ENCODE measurements at regions not wholly inside any gene's neighbourhood (a gene's known extent, or its start where the extent isn't known, plus 50 kb on each side); places are given as distances from the start of the nearest gene placed in this dataset.
"Not testable (repeated sequence)": the region's sequence is repeated elsewhere in the genome, so short reads cannot be mapped to it uniquely, and the experiment has no call there.

- no peak overlapping the region for H3K4me3 ChIP-seq
- no peaks in the 10 kb centered on the region for H3K9me3 ChIP-seq (replicated peaks)
- H3K4me1 ChIP-seq: no peaks in the 10 kb centered on the region
- H3K27ac ChIP-seq: no peak overlapping the region
- DNase-seq: no peak
- H3K36me3 ChIP-seq: no peaks in the 10 kb centered on the region
- H3K27me3 ChIP-seq: no peaks in the 10 kb centered on the region
Measured at GRCh38 chr18:53843763-53844162, 380.7 kb downstream of the MBD2 start.

DNA sequence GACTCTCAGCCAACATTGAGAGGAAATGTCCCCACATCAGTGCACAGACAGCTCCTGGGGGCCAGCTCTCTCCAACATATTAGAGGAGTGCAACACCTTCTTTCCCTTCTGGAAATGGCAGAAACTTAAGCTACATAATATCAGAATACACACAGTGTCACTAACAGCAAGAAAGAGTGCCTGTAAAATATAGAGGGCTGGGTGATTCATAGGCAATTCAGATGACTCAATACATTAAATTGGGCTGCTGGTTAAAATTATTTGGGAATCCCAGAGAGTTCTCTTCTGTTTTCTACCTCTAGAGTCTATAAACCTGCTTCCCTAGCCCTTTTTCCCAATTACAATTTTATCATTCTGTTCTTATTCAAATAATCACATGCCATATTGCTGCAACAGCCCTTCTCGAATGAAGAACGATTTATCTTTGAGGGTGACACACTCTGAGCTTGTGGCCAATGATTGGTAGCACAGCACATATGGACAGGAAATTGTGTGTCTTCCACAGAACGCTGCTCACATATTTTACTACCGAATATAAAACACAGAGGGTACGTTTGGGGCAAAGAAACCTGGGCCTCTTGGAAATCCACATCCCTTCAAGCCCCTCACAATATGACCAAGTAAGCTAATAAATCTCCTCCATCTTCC is 381.2 kb downstream of the MBD2 start:
- H3K4me3 ChIP-seq: no peak overlapping the region
- no peaks in the 10 kb centered on the region for H3K4me1 ChIP-seq
- no peaks in the 10 kb centered on the region for H3K27me3 ChIP-seq
- DNase-seq: no peak
- no peaks in the 10 kb centered on the region for H3K36me3 ChIP-seq
- no peaks in the 10 kb centered on the region for H3K9me3 ChIP-seq (replicated peaks)
- no peak overlapping the region for H3K27ac ChIP-seq

- H3K36me3 ChIP-seq: no peaks in the 10 kb centered on the region
- no peaks in the 10 kb centered on the region for H3K9me3 ChIP-seq (replicated peaks)
- no peaks in the 10 kb centered on the region for H3K4me1 ChIP-seq
- H3K27ac ChIP-seq: no peak overlapping the region
- H3K4me3 ChIP-seq: no peak overlapping the region
- H3K27me3 ChIP-seq: no peaks in the 10 kb centered on the region
- DNase-seq: no peak
Measured at GRCh38 chr18:53838746-53839145, 385.7 kb downstream of the MBD2 start.

GRCh38 chr18:53821141-53821540 is 403.3 kb downstream of the MBD2 start:
- not testable (repeated sequence) for H3K4me3 ChIP-seq; H3K27me3 ChIP-seq; H3K4me1 ChIP-seq; DNase-seq; H3K27ac ChIP-seq; H3K9me3 ChIP-seq (replicated peaks); H3K36me3 ChIP-seq

DNA sequence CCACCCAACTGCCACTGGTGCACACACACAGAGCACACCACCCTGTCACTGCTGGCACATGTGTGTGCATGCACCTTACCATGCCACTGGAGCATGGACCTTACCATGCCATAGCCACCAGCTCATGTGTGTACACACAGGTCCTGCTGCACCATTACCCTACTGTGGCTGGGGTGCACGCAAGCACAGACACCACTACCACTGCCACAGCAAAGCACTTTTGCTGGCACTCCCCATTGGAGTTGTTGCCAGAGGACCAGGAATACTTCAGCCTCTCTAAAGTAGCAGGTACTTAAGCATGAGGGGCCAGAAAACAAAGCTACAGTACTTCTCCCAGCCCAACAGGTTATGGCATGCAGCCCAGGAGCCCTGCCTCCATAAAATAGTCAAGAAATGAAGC is 404.8 kb downstream of the MBD2 start:
- no peak overlapping the region for H3K27ac ChIP-seq
- H3K9me3 ChIP-seq (replicated peaks): no peaks in the 10 kb centered on the region
- no peak for DNase-seq
- no peaks in the 10 kb centered on the region for H3K36me3 ChIP-seq
- no peak overlapping the region for H3K4me3 ChIP-seq
- H3K4me1 ChIP-seq: no peaks in the 10 kb centered on the region
- no peaks in the 10 kb centered on the region for H3K27me3 ChIP-seq

- DNase-seq: no peak
- no peaks in the 10 kb centered on the region for H3K36me3 ChIP-seq
- H3K4me3 ChIP-seq: no peak overlapping the region
- H3K4me1 ChIP-seq: no peaks in the 10 kb centered on the region
- no peaks in the 10 kb centered on the region for H3K27me3 ChIP-seq
- no peak overlapping the region for H3K27ac ChIP-seq
- H3K9me3 ChIP-seq (replicated peaks): no peaks in the 10 kb centered on the region
Measured at GRCh38 chr18:53819174-53819573, 405.3 kb downstream of the MBD2 start.

DNA sequence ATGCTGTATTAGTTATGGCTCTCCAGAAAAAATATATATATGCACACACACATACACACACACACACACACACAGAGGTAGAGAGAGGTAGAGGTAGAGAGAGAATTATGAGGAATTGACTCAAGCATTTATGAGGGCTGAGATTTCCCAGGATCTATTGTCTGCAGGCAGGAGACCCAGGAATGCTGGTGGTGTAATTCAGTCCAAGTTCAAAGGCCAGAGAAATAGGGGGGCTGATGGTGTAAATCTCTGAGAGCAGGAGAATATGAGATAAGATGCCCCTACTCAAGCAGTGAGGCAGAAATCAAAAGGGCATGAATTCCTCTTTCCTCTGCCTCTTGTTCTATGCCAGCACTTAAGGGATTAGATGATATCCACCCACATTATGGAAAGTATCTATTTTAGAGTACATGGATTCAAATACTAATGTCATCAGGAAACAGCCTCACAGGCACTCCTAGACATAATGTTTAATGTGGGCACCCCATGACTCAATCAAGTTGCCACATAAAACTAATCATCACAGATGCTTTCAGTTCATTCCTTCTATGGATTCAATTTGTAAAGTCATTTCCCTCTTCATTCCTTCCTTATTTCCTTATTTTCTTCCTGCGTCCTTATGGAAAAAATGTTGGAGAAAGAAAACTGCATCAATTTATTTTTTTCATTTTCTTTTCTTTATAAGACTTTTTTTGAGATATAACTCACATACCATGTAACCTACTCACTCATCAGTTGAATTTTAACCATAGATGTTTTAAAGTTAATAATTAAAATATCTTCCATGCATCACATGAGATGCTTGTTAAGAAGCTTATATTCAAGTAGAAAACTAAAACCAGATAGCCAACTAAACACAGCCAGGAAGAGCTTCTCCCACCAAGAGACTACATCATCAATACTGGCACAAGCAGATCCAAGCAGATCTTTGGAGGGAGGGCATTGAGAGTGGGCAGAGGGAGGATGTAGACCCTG is 406.2 kb downstream of the MBD2 start:
- no peak overlapping the region for H3K27ac ChIP-seq
- H3K36me3 ChIP-seq: no peaks in the 10 kb centered on the region
- no peaks in the 10 kb centered on the region for H3K9me3 ChIP-seq (replicated peaks)
- DNase-seq: no peak
- H3K4me1 ChIP-seq: no peaks in the 10 kb centered on the region
- no peak overlapping the region for H3K4me3 ChIP-seq
- H3K27me3 ChIP-seq: no peaks in the 10 kb centered on the region

- Histone ChIP-seq H3K27ac (no peak overlapping the region), H3K27me3 (no peaks in the 10 kb centered on the region), H3K4me1 (no peaks in the 10 kb centered on the region), H3K4me3 (no peak overlapping the region), H3K9me3 (replicated peaks) (no peaks in the 10 kb centered on the region), H3K36me3 (no peaks in the 10 kb centered on the region)
- DNase-seq: no peak
Measured at GRCh38 chr18:53800171-53800570, 424.3 kb downstream of the MBD2 start.

DNA sequence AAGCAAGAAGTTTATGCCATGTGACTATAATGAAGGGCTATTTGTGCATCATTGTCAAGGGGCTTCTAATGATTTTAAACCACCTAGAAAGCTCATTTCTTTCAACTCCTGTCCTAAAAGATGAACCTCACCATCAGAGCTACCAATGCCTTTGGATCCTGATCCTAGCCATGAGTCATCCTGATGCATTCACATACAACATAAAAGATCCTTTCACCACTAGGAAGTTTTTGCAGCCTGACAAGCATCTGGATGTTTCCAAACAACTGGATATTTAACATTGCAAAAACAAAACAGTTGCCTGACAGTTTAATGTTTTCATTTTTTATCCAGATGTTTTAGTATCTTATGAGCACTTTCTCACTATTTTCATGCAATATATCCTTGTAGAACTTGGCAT is 425.3 kb downstream of the MBD2 start:
- DNase-seq: no peak
- Histone ChIP-seq H3K4me1 (no peaks in the 10 kb centered on the region), H3K36me3 (no peaks in the 10 kb centered on the region), H3K9me3 (replicated peaks) (no peaks in the 10 kb centered on the region), H3K27me3 (no peaks in the 10 kb centered on the region), H3K4me3 (no peak overlapping the region), H3K27ac (no peak overlapping the region)

DNA sequence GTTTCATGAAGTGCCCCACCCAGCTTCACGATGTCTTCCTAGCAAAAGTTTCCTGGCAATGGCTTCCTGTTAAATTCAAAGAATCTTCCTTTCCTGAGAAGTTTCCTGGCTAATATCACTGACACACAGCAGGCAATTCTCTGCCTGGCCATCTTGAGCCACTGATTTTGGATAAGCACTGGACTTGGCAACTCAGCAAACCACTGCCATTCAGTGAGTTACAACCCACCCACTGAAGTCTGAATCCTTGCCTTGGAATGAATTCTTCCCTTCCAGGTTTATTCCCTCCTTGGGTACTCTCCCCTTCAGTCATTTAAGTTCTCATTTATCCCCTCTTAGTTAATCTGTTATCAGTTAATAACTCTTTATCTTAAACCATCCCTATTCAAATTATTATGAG is 426.0 kb downstream of the MBD2 start:
- no peaks in the 10 kb centered on the region for H3K9me3 ChIP-seq (replicated peaks)
- H3K4me1 ChIP-seq: no peaks in the 10 kb centered on the region
- H3K27me3 ChIP-seq: no peaks in the 10 kb centered on the region
- H3K27ac ChIP-seq: no peak overlapping the region
- no peaks in the 10 kb centered on the region for H3K36me3 ChIP-seq
- H3K4me3 ChIP-seq: no peak overlapping the region
- DNase-seq: no peak

DNA sequence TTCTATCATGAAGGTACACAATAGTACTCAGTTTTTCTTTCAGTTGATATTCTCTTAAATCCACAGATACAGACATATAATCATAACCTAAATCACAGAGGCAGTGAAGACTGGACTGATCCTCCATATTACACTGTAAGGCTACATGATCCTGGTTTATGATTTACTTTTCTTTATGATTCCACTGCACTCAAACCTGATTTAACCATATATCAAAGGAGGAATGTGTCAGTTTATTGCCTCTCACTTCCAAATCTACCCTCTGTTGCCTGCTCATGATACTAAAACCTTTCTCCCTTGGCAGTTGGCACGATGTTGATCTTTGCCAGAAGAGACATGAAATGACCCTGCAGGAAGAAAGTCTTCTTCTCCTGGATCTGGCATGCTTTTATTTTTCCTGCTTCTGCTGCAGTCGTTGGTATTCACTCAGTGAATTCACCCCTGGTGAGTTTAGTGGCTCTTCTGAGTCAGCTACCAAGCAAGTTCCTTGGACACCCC is 426.4 kb downstream of the MBD2 start:
- H3K27me3 ChIP-seq: no peaks in the 10 kb centered on the region
- no peak overlapping the region for H3K27ac ChIP-seq
- DNase-seq: no peak
- no peaks in the 10 kb centered on the region for H3K36me3 ChIP-seq
- H3K4me3 ChIP-seq: no peak overlapping the region
- no peaks in the 10 kb centered on the region for H3K4me1 ChIP-seq
- no peaks in the 10 kb centered on the region for H3K9me3 ChIP-seq (replicated peaks)

- Histone ChIP-seq H3K4me1 (no peaks in the 10 kb centered on the region), H3K36me3 (no peaks in the 10 kb centered on the region), H3K27me3 (no peaks in the 10 kb centered on the region), H3K4me3 (no peak overlapping the region), H3K27ac (no peak overlapping the region), H3K9me3 (replicated peaks) (no peaks in the 10 kb centered on the region)
- no peak for DNase-seq
Measured at GRCh38 chr18:53796040-53796729, 428.3 kb downstream of the MBD2 start.

GRCh38 chr18:53795610-53796009 is 428.9 kb downstream of the MBD2 start:
- Histone ChIP-seq H3K4me1 (no peaks in the 10 kb centered on the region), H3K27ac (no peak overlapping the region), H3K36me3 (no peaks in the 10 kb centered on the region), H3K4me3 (no peak overlapping the region), H3K9me3 (replicated peaks) (no peaks in the 10 kb centered on the region), H3K27me3 (no peaks in the 10 kb centered on the region)
- no peak for DNase-seq

- Histone ChIP-seq H3K9me3 (replicated peaks) (no peaks in the 10 kb centered on the region), H3K4me1 (no peaks in the 10 kb centered on the region), H3K4me3 (no peak overlapping the region), H3K27me3 (no peaks in the 10 kb centered on the region), H3K27ac (no peak overlapping the region), H3K36me3 (no peaks in the 10 kb centered on the region)
- DNase-seq: no peak
Measured at GRCh38 chr18:53795061-53795460, 429.4 kb downstream of the MBD2 start.

DNA sequence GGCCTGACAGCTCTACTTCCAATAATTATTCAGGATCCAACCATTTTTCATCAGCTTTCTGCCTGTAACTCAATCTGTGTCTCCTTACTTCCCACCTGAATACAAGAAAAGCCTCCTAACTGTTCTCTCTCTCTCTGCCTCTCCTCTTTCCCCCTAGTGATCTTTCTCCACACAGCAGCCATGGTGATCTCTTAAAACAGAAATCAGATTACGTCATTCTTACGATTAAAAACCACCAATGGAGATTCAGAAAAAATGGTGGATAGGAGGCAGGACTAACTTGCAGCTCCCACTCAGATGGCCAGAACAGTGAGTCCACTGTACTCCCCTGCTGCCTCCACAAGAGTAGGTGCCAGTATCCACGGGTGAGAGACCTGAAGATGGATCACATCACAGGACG is 431.7 kb downstream of the MBD2 start:
- Histone ChIP-seq H3K4me3 (no peak overlapping the region), H3K27ac (no peak overlapping the region), H3K36me3 (no peaks in the 10 kb centered on the region), H3K4me1 (no peaks in the 10 kb centered on the region), H3K27me3 (no peaks in the 10 kb centered on the region), H3K9me3 (replicated peaks) (no peaks in the 10 kb centered on the region)
- no peak for DNase-seq
